ENCODE measurements at regions not wholly inside any gene's neighbourhood (a gene's known extent, or its start where the extent isn't known, plus 50 kb on each side); places are given as distances from the start of the nearest gene placed in this dataset.

GRCh38 chrX:4380710-4381109 is 667.3 kb upstream of the PRKX start:
- TF ChIP-seq CTCF (IDR thresholded peaks at IDR 0.05), result no peak
- intact Hi-C loops (cut with DNase I; ENCODE audit: low total_unique reads), result no loop called here
- H3K9me3 ChIP-seq, result peaks cover 0 to 15% (median 6%) of the 10 kb centered on the region in 3 donors
- no peak overlapping the region for H3K4me3 ChIP-seq
- no peak overlapping the region for H3K27ac ChIP-seq
- H3K27me3 ChIP-seq, result no peaks in the 10 kb centered on the region
- H3K36me3 ChIP-seq, result no peaks in the 10 kb centered on the region
- DNase-seq, result no peak
- no peaks in the 10 kb centered on the region for H3K4me1 ChIP-seq

GRCh38 chrX:4379071-4379470 is 665.6 kb upstream of the PRKX start:
- H3K36me3 ChIP-seq, result no peaks in the 10 kb centered on the region
- H3K27me3 ChIP-seq, result no peaks in the 10 kb centered on the region
- TF ChIP-seq CTCF (IDR thresholded peaks at IDR 0.05), result no peak
- intact Hi-C loops (cut with DNase I; ENCODE audit: low total_unique reads), result no loop called here
- H3K27ac ChIP-seq, result no peak overlapping the region
- DNase-seq, result no peak
- H3K4me1 ChIP-seq, result no peaks in the 10 kb centered on the region
- H3K9me3 ChIP-seq, result peaks cover 0 to 15% (median 6%) of the 10 kb centered on the region in 3 donors
- H3K4me3 ChIP-seq, result no peak overlapping the region

- intact Hi-C loops (cut with DNase I; ENCODE audit: low total_unique reads), result no loop called here
- no peak for TF ChIP-seq CTCF (IDR thresholded peaks at IDR 0.05)
- Histone ChIP-seq H3K36me3 (no peaks in the 10 kb centered on the region), H3K27ac (no peak overlapping the region), H3K9me3 (peaks cover 0 to 11% (median 4%) of the 10 kb centered on the region in 3 donors), H3K27me3 (no peaks in the 10 kb centered on the region), H3K4me3 (no peak overlapping the region), H3K4me1 (no peaks in the 10 kb centered on the region)
- no peak for DNase-seq
Observed at GRCh38 chrX:4373791-4374190, 660.3 kb upstream of the PRKX start.

- Histone ChIP-seq H3K27me3 (no peaks in the 10 kb centered on the region), H3K4me3 (no peak overlapping the region), H3K27ac (no peak overlapping the region), H3K4me1 (no peaks in the 10 kb centered on the region), H3K36me3 (no peaks in the 10 kb centered on the region), H3K9me3 (no peaks in the 10 kb centered on the region)
- TF ChIP-seq CTCF (IDR thresholded peaks at IDR 0.05), result no peak
- DNase-seq, result no peak
- intact Hi-C loops (cut with DNase I; ENCODE audit: low total_unique reads), result no loop called here
Observed at GRCh38 chrX:4358577-4358976, 645.1 kb upstream of the PRKX start.

- no peak for DNase-seq
- H3K4me1 ChIP-seq, result no peaks in the 10 kb centered on the region
- TF ChIP-seq CTCF (IDR thresholded peaks at IDR 0.05), result no peak
- H3K27me3 ChIP-seq, result no peaks in the 10 kb centered on the region
- no peaks in the 10 kb centered on the region for H3K9me3 ChIP-seq
- H3K36me3 ChIP-seq, result no peaks in the 10 kb centered on the region
- H3K4me3 ChIP-seq, result no peak overlapping the region
- H3K27ac ChIP-seq, result no peak overlapping the region
- intact Hi-C loops (cut with DNase I; ENCODE audit: low total_unique reads), result no loop called here
Observed at GRCh38 chrX:4322916-4323315, 609.5 kb upstream of the PRKX start.

- intact Hi-C loops (cut with DNase I; ENCODE audit: low total_unique reads), result no loop called here
- H3K4me1 ChIP-seq, result no peaks in the 10 kb centered on the region
- H3K4me3 ChIP-seq, result no peak overlapping the region
- no peak overlapping the region for H3K27ac ChIP-seq
- no peak for DNase-seq
- H3K9me3 ChIP-seq, result no peaks in the 10 kb centered on the region
- no peaks in the 10 kb centered on the region for H3K36me3 ChIP-seq
- no peak for TF ChIP-seq CTCF (IDR thresholded peaks at IDR 0.05)
- H3K27me3 ChIP-seq, result no peaks in the 10 kb centered on the region
Observed at GRCh38 chrX:4320436-4320947, 607.0 kb upstream of the PRKX start.

Data from tibial artery (tissue), 4 donors.